Activated T-cell treated with anti-CD3 and anti-CD28 coated beads, Interleukin-2, amount 50 U/mL, for 4 hours (primary cell): ENCODE measurements at regions not wholly inside any gene's neighbourhood (a gene's known extent, or its start where the extent isn't known, plus 50 kb on each side); places are given as distances from the start of the nearest gene placed in this dataset.

Experiments used
- ATAC-seq, 2 donors: fragments of 200-7000 bp; cut with Tn5 transposase; one replicate each; pipeline ENCODE4 v1.10.0; 2021
- DNase-seq: peaks from one replicate; pipeline ENCODE4 v3.0.0-alpha.2; 2020
- H3K27me3 Mint-ChIP-seq: one replicate; pipeline ENCODE4 v1.8.0; 2021; ENCODE audit warnings: low read depth, mixed read lengths
- H3K36me3 Mint-ChIP-seq: one replicate; pipeline ENCODE4 v1.8.0; 2022; ENCODE audit warnings: mixed read lengths; ENCODE audit not compliant: insufficient read depth
- H3K4me1 Mint-ChIP-seq: one replicate; pipeline ENCODE4 v1.8.0; 2021; ENCODE audit warnings: low read depth, mixed read lengths
- H3K4me3 Mint-ChIP-seq: one replicate; pipeline ENCODE4 v1.8.0; 2021; ENCODE audit warnings: mild to moderate bottlenecking, moderate library complexity, mixed read lengths
- H3K9me3 Mint-ChIP-seq: one replicate; pipeline ENCODE4 v1.8.0; 2021; ENCODE audit warnings: mixed read lengths

GRCh38 chr1:57782357-57782756, 358.5 kb upstream of the DAB1 start:
- Mint-ChIP-seq H3K27me3 (no peaks in the 10 kb centered on the region), H3K4me1 (no peaks in the 10 kb centered on the region), H3K4me3 (no peak overlapping the region), H3K36me3 (no peaks in the 10 kb centered on the region), H3K9me3 (no peaks in the 10 kb centered on the region)
- DNase-seq = no peak
- no peak for ATAC-seq

- H3K9me3 Mint-ChIP-seq = no peaks in the 10 kb centered on the region
- ATAC-seq (no peak), DNase-seq (no peak)
- no peaks in the 10 kb centered on the region for H3K4me1 Mint-ChIP-seq
- peaks cover 1% of the 10 kb centered on the region for H3K27me3 Mint-ChIP-seq
- no peaks in the 10 kb centered on the region for H3K36me3 Mint-ChIP-seq
- H3K4me3 Mint-ChIP-seq = no peak overlapping the region
These were observed 348.8 kb upstream of the DAB1 start for GRCh38 chr1:57772580-57773195.

GRCh38 chr1:57770772-57771171, 346.9 kb upstream of the DAB1 start:
- DNase-seq (no peak), ATAC-seq (no peak)
- Mint-ChIP-seq H3K36me3 (no peaks in the 10 kb centered on the region), H3K4me3 (no peak overlapping the region), H3K4me1 (no peaks in the 10 kb centered on the region), H3K9me3 (no peaks in the 10 kb centered on the region), H3K27me3 (peaks cover 1% of the 10 kb centered on the region)

GRCh38 chr1:57770236-57770635, 346.4 kb upstream of the DAB1 start:
- no peaks in the 10 kb centered on the region for H3K4me1 Mint-ChIP-seq
- no peaks in the 10 kb centered on the region for H3K9me3 Mint-ChIP-seq

GRCh38 chr1:57761628-57762027, 337.8 kb upstream of the DAB1 start:
- Mint-ChIP-seq H3K27me3 (no peaks in the 10 kb centered on the region), H3K9me3 (no peaks in the 10 kb centered on the region), H3K4me1 (no peaks in the 10 kb centered on the region), H3K4me3 (no peak overlapping the region), H3K36me3 (no peaks in the 10 kb centered on the region)
- DNase-seq (no peak), ATAC-seq (no peak)

More at GRCh38 chr1:57770236-57770635, 346.4 kb upstream of the DAB1 start:
- no peaks in the 10 kb centered on the region for H3K36me3 Mint-ChIP-seq
- no peak overlapping the region for H3K4me3 Mint-ChIP-seq
- DNase-seq (no peak), ATAC-seq (no peak)
- peaks cover 1% of the 10 kb centered on the region for H3K27me3 Mint-ChIP-seq

GRCh38 chr1:57752843-57753242, 329.0 kb upstream of the DAB1 start:
- Mint-ChIP-seq H3K9me3 (no peaks in the 10 kb centered on the region), H3K4me1 (no peaks in the 10 kb centered on the region), H3K4me3 (no peak overlapping the region), H3K36me3 (no peaks in the 10 kb centered on the region), H3K27me3 (no peaks in the 10 kb centered on the region)
- DNase-seq (no peak), ATAC-seq (no peak)

GRCh38 chr1:57748719-57749118, 324.9 kb upstream of the DAB1 start:
- no peaks in the 10 kb centered on the region for H3K4me1 Mint-ChIP-seq
- H3K27me3 Mint-ChIP-seq = no peaks in the 10 kb centered on the region

GRCh38 chr1:57747818-57748217, 324.0 kb upstream of the DAB1 start:
- no peak for ATAC-seq
- Mint-ChIP-seq H3K36me3 (no peaks in the 10 kb centered on the region), H3K4me1 (no peaks in the 10 kb centered on the region), H3K9me3 (no peaks in the 10 kb centered on the region), H3K27me3 (no peaks in the 10 kb centered on the region), H3K4me3 (no peak overlapping the region)
- no peak for DNase-seq

More at GRCh38 chr1:57748719-57749118, 324.9 kb upstream of the DAB1 start:
- Mint-ChIP-seq H3K4me3 (no peak overlapping the region), H3K9me3 (no peaks in the 10 kb centered on the region), H3K36me3 (no peaks in the 10 kb centered on the region)
- no peak for DNase-seq
- ATAC-seq = no peak

GRCh38 chr1:57741521-57741920, 317.7 kb upstream of the DAB1 start:
- Mint-ChIP-seq H3K27me3 (peaks cover 5% of the 10 kb centered on the region), H3K4me3 (no peak overlapping the region), H3K4me1 (no peaks in the 10 kb centered on the region), H3K36me3 (no peaks in the 10 kb centered on the region), H3K9me3 (no peaks in the 10 kb centered on the region)
- ATAC-seq = no peak
- DNase-seq = no peak

- peaks cover 8% of the 10 kb centered on the region for H3K27me3 Mint-ChIP-seq
- no peaks in the 10 kb centered on the region for H3K4me1 Mint-ChIP-seq
- no peak for ATAC-seq
- no peaks in the 10 kb centered on the region for H3K9me3 Mint-ChIP-seq
- no peaks in the 10 kb centered on the region for H3K36me3 Mint-ChIP-seq
- no peak for DNase-seq
- H3K4me3 Mint-ChIP-seq = no peak overlapping the region
These were observed 313.1 kb upstream of the DAB1 start for GRCh38 chr1:57736940-57737339.

- H3K4me3 Mint-ChIP-seq = no peak overlapping the region
- DNase-seq (no peak), ATAC-seq (no peak)
- no peaks in the 10 kb centered on the region for H3K9me3 Mint-ChIP-seq
- no peaks in the 10 kb centered on the region for H3K4me1 Mint-ChIP-seq
- no peaks in the 10 kb centered on the region for H3K27me3 Mint-ChIP-seq
- H3K36me3 Mint-ChIP-seq = no peaks in the 10 kb centered on the region
These were observed 305.3 kb upstream of the DAB1 start for GRCh38 chr1:57729181-57729580.

- Mint-ChIP-seq H3K4me3 (no peak overlapping the region), H3K36me3 (no peaks in the 10 kb centered on the region), H3K9me3 (no peaks in the 10 kb centered on the region), H3K27me3 (no peaks in the 10 kb centered on the region), H3K4me1 (no peaks in the 10 kb centered on the region)
- no peak for DNase-seq
- no peak for ATAC-seq
These were observed 303.3 kb upstream of the DAB1 start for GRCh38 chr1:57727121-57727520.

- DNase-seq (no peak), ATAC-seq (no peak)
- no peaks in the 10 kb centered on the region for H3K9me3 Mint-ChIP-seq
- no peaks in the 10 kb centered on the region for H3K36me3 Mint-ChIP-seq
- no peak overlapping the region for H3K4me3 Mint-ChIP-seq
- H3K27me3 Mint-ChIP-seq = no peaks in the 10 kb centered on the region
- H3K4me1 Mint-ChIP-seq = no peaks in the 10 kb centered on the region
These were observed 301.5 kb upstream of the DAB1 start for GRCh38 chr1:57725318-57725717.

GRCh38 chr1:57724535-57724934, 300.7 kb upstream of the DAB1 start:
- Mint-ChIP-seq H3K4me1 (no peaks in the 10 kb centered on the region), H3K36me3 (no peaks in the 10 kb centered on the region), H3K9me3 (no peaks in the 10 kb centered on the region), H3K4me3 (no peak overlapping the region), H3K27me3 (no peaks in the 10 kb centered on the region)
- no peak for DNase-seq
- no peak for ATAC-seq

GRCh38 chr1:57722285-57722978, 298.6 kb upstream of the DAB1 start:
- Mint-ChIP-seq H3K4me1 (no peaks in the 10 kb centered on the region), H3K36me3 (no peaks in the 10 kb centered on the region), H3K27me3 (no peaks in the 10 kb centered on the region), H3K4me3 (no peak overlapping the region), H3K9me3 (no peaks in the 10 kb centered on the region)
- ATAC-seq = no peak
- DNase-seq = no peak
